Stimulated activated CD4-positive, alpha-beta T cell treated with anti-CD3 and anti-CD28 coated beads, Interleukin-2, amount 100 ng/mL, for 48 hours (primary cell): ENCODE measurements at regions not wholly inside any gene's neighbourhood (a gene's known extent, or its start where the extent isn't known, plus 50 kb on each side); places are given as distances from the start of the nearest gene placed in this dataset.

ENCODE experiments used
- DNase-seq, 2 donors: peaks; one replicate each; pipeline ENCODE4 v3.0.0-alpha.2; 2020

DNA sequence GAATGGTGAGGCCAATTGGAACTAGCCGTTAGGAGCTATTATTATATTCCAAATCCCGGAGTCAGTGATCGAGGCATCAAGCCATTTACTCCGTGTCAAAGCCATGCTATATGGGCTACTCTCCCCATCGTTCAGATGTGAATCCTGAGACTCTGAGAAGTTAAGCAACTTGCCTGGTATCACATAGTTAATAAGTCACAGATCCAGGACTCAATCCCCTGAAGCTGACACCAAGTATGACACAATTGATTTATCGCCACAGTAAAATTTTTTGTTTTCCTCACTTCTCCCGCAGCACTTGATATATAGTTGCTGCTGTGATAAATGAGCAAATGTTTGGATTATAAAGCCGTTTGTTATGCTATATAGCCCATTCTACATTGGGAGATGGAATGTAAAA lies 50.8 kb upstream of the TSHZ2 start:
- no peak for DNase-seq

DNA sequence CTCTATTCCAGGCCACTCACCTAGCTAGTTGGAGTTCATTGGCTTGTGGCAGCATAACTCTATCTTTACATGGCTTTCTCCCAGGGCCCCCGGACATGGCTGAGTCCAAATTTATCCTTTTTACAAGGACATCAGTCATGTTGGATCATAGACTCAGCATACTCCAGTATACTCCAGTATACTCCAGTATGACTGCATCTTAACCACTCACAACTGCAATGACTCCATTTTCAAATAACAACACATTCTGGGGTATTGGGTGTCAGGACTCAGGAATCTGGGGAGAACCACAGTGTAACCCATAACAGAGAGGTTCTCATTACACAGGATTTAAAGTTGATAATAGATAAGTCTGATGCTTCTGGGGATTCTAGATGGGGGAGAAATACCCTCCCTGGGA lies 53.8 kb upstream of the TSHZ2 start:
- no peak for DNase-seq

DNA sequence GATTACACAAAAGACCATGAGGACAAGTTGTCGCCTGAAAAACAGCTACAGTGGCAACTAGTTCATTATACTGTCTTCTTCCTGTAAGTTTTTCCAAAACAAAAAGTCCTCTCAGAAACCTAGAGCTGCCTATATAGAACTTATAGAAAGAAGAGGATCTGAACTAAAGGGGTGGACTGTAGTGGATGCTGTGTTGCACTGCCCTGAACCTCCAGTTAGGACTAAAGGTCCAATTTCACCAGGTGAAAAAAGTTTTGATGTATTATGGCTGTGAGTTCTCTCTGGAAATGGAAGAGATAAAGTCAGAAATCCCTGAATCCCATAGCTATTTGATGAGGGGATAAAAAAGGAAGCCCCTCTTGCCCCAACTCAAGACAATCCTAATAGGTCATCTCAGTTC lies 56.6 kb upstream of the TSHZ2 start:
- no peak for DNase-seq

DNA sequence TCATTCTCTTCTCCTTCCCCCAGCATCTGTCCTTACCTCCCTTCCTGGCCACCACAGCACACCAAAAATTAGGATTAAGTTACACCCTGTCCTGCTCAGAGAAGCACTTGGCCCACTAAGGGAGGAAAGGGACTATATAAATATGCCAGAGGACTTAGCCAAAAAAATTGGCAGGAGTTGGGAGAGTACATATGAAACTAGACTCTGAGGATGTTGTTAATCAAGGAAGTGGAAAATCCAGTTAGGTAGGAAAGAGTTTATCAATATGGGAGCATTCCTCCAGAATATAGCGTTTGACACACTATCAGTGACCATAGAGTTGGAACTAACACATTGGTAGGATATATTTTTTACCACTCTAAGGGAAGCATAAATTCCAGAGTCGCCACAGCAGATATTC lies 57.3 kb upstream of the TSHZ2 start:
- DNase-seq = no peak

DNA sequence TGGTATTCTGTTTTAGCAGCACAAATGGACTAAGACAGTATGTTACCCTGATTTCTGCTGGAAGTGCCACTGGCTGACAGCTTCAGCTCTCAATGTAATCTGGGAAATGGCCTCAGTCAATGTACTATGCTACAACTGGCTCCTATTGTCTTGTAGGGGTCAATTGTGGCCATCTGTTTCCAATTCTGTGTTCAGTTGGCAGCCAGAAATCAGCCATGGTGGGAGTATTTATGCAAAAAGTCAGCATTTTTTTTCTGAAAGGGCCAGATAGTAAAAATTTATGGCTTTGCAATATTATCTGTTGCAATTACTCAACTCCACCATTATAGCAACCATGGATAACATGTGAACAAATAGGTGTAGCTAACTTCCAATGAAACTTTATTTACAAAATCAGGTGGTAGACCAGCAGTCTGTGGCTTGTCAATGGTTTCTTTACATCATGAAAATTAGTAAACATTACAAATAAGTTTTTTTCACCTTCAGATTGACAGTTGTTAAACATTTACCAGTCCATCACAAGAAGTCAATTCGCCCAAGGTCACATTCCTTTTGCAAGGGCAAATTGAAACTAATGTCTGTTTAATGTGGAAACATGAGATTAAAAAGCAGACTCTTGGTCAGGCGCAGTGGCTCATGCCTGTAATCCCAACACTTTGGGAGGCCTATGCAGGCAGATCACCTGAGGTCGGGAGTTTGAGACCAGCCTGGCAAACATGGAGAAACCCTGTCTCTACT lies 58.3 kb upstream of the TSHZ2 start:
- no peak for DNase-seq

DNA sequence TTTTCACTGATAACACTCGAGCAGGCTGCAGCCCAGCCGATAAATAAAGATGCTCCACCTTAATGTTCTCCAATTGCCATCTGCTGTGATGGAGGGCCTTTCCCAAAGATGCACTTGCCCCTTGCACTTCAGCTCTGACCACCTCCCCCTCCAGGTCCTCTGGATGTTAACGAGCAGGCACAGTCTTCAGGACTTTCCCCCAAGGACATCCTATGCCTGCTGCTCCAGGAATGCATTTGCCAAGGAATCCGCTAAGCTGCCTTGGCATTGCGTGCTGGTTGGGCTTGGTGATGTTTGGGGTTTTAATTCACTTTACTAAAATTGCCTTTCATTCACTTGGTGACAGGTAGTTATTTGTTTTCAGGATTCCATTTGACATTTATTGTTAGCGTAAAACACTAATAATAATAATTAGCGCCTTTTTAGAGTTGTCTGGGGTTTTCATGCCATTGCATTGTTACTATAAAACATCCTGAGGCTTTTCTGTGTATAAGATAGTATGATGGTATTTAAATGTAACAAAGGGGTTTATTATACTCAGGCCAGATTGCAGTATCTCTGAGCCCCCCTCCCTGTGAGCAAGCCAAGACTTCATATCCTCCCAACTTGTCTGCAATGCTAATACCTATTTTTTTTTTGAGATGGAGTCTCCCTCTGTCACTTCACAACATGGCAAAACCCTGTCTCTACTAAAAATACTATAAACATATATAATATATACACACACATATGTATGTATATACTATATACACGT lies 66.7 kb upstream of the TSHZ2 start:
- DNase-seq = no peak

DNA sequence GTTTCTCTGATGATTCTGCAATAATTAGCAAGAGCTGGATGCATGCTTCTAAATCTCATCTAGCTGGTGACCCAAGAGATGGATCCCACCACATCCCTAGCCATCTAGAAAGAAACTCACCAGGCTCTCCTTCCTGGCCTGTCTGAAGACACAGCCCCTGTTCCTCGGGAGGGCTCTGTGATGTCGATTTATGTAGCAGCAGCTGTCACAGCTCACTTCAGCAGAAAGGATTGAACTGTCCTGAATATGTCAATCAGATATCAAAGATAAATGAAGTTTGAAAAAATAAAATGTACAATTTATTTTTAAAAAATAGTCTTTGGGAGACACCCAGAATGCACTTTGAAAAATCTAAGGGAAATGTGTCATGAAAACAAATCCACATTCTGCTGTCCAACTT lies 67.3 kb upstream of the TSHZ2 start:
- DNase-seq = no peak

DNA sequence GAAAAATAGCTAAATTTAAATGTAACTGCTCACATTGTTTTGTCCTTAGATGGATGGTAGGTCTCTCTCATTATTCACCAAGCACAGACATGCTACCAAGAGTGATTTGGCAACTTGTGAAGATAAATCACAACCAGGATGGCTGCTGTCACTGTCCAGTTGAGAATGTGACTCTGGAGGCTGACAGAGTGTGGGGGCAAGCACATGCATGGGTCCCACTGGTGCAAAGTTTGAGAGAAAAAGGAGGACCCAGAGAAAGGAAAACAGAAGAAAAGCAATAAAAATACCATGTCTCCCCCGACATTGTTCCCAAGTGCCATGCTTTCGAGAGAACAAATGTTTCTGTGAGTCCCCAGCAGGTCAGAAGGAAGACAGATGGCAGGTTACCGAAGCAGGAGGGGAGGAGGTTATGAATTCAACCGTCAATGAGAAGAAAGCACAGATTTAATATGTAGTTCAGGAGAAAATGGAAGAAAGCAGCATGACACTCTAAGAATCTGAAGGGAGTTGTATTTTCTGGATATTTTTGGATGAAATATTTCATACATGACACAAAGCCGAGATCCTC lies 73.0 kb upstream of the TSHZ2 start:
- DNase-seq = no peak

DNA sequence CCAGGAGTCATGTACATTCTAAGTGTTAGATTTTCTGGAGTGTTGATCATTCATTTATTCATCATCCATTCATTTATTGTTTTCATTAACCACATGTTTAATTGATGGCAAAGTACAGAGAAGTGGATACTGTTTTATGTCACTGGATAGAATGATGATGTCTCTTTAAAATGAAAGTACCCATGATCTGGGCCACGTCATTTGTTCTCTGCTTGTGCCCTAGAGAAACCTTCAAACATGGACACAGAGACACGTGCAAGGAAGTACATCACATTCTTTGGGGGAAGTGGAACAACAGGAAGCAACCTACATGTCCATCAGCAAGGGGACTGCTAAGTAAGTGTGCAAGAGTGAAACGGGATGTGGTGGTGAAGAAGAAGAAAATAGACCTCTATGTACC lies 75.8 kb upstream of the TSHZ2 start:
- DNase-seq = no peak

DNA sequence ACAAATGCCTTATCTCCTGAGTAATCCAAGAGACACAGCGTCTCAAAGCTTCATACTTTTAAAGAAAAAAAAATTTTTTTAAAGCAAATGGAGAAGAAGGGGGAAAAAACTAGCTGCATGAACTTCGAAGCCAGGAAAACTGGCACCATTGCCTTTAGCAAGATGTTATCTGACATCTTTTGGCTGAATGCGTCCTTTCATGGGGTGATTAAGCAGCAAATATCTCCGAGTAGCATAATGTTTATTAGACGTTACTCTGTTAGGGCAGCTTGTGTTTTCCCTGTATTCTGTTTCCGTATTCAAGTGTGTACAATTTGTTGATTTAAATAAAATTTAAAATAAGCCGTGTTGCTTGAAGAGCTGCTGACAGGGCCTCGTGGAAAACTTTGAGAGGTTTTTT lies 76.5 kb upstream of the TSHZ2 start:
- DNase-seq = no peak

DNA sequence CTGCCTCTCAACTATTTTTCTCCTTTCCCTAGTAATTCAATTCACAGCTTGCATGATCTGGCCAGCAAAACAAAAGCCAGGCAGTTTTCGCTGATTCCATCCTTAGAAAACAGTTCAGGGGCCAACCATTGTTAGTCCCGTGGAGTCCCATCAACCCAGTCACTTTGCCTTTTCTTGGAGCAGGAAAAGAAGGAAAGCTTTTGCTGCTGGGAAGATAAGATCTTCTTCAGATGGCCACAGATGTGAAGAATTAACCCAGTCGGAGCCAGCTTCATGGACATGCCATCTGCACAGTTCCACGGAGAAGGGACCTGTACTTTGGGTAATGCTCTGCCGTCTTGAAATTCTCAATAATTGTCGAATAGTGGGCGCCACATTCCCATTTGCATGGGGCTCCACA lies 76.9 kb upstream of the TSHZ2 start:
- no peak for DNase-seq

DNA sequence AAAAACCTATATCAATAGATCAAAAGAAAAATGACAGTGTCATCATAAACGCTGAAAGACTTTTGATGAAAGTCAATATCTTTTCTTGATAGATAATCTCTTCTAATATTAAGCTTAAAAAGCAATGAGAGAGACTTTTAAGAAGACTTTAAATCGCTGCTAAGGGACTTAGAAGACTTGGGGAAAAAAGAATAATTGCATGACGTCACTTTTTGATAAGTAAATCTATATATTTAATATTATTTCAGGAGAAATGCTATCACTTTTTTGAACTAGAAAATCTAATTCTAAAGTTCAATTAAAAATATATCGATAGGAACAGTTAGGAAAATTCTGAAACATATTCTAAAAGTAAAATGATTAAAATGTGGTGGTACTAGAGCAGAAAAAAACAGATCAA lies 78.7 kb upstream of the TSHZ2 start:
- no peak for DNase-seq

DNA sequence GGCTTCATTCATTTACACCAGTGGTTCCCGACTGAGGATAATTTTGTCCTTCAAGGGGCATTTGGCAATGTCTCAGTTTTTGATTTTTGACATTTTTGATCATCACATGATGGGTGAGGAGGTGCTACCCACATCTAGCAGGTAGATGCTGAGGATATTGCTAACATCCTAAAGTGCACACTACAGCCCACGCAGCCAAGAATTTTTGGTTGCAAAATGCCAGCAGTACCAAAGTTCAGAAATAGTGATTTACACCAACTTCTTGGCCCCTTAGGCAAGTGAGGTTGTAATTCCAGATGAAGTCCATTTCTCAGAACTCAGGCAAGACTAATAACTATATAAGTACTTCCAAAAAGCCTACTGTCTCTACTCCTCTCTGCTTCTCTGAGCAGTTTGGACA lies 80.1 kb upstream of the TSHZ2 start:
- DNase-seq = no peak

DNA sequence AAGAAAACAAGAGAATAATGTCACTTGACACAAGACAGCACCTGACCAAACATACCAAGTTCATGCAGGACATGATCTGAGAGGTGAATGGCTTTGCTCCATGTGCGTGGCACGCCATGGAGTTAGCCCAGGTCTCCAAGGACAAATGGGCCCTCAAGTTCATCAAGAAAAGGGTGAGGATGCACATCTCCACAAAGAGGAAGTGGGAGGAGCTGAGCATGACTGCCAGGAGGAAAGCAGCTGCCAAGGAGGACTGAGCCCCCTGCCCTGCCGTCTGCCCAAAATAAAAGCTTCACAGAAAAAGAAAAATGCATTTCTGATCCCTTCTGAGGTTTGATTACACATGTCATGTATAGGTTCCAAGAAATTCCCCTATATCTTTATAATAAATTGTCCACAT lies 82.0 kb upstream of the TSHZ2 start:
- no peak for DNase-seq

DNA sequence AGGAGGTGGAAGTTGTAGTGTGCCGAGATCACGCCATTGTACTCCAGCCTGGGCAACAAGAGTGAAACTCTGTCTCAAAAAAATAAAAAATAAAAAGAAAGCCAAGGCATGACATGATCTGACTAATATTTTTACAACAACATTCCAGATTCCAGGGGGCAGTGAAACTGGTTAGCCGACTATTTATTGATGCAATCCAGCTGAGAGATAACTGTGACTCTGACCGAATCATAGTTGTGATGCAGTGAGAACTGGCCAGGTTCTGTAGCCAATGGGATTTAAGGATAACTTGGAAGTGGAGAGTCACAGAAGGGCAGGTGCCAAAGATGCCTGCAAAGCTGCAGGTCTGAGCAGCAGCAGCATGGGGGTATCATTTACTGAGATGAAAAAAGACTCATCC lies 82.9 kb upstream of the TSHZ2 start:
- no peak for DNase-seq

DNA sequence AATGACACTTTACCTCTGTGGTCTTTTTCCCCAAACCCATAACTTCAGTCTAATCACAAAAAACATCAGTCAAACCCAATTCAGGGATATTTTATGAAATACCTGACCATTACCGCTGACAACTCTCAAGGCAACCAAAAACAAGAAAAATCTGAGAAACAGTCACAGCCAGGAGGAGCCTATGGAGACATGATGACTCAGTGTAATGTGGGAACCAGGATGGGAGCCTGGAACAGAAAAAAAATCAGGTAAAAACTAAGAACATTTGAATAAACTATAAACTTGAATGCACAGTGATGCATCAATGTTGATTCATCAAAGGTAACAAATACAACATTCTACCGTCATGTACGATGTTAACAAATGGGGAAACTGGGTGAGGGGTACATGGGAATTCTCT lies 84.1 kb upstream of the TSHZ2 start:
- DNase-seq = no peak

DNA sequence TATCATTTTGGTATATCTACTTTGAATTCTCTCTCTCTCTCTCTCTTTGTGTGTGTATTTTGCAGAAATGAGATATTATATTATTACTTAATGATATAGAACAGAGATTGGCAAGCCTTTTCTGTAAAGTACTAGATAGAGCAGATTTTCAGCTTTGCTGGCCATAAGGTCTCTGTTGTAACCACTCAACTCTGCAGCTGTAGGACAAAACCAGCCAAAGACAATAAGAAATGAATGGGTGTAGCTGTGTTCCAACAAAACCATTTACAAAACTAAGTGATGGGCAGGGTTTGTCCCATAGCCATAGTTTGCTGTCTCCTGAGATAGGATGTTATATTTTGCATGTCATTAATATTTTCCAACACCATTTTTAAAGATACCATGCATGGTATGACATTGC lies 91.2 kb upstream of the TSHZ2 start:
- no peak for DNase-seq

DNA sequence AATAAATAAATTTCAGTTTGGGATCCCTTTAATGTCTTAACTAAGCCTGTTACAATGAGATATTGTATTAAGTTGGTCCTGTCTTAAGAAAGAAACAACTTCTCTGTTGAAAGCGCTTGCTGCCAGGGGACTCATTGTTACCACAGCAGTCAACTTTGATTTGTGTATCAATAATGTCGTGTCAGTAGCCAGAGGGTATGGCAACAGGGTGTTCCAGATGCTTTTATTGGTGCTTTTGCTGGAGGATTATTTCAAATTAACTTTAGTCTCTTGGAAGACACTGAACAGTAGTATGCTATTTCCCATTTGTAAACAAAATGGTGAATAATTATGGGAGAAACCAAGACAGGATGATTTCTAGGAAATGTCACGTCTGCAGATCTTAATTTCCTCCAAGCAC lies 91.9 kb upstream of the TSHZ2 start:
- no peak for DNase-seq

DNA sequence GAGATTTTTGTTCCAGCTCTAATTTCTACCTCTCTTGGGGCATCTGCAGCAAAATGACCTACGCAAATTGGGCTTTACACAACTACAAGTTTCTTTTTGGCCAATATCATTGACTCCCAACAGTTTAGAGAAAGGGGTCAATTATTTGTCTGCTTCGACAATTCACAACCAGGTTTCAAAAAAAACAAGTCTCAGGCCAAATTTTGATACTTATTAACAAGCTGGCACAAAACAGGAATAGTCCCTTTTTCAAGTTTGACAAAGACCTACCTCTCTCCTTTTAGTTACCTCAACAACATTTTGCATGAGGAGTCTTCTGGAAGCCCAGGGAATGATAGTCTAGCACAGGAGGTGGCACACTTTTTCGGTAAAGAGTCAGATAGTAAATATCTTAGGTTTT lies 97.9 kb upstream of the TSHZ2 start:
- no peak for DNase-seq

DNA sequence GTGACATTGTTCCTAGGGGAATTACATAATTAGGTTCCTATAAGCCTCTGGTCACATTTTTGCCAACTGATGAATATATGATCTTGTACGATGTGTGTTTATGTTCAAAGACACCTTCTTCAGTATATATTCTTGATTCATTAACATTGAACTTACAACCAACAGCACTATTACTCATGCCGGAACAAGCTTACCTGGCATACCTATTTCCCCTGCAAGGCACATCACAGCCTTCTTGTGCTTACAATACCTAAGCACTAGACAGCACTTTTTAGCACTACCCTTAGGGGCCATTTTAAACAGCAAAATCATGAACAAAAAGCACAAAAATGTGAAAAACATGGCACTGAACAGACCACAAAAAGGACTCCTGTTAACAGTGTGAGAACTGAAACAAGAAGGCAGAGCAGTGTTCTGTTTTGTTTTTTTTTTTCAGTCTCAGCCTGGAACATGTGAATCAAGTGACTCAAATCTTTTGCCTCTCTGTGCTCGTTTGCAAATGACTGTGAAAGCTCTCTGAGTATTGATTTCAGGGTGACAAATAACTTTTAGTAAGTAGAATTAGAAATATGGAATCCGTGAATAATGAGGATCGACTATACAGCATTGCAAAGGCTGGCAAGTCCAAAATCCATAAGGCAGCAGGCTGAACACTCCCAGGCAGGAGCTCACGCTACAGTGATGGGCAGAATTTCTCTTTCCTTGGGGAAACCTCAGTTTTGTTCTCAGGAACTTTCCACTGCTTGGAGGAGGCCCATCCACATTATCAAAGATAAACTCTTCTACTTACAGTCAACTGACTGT lies 102.3 kb upstream of the TSHZ2 start:
- no peak for DNase-seq

DNA sequence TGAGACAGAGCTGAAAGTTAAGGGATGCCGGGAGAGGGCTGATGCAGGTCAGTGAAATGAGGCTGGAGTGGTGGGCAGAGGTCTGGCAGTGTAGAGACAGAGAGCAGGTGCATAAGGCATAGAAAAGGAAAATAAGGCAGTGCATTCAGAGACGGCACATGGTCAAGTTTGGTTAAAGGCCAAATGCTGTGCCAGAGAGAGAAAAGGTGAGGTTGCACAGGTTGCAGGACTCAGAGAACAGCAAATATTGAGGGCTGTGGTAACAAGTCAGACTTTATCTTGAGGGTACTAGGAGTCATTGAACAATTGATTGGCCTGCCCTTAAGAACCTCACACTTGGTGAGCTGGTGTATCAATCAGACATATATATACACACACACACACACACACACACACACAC lies 102.9 kb upstream of the TSHZ2 start:
- DNase-seq = no peak

DNA sequence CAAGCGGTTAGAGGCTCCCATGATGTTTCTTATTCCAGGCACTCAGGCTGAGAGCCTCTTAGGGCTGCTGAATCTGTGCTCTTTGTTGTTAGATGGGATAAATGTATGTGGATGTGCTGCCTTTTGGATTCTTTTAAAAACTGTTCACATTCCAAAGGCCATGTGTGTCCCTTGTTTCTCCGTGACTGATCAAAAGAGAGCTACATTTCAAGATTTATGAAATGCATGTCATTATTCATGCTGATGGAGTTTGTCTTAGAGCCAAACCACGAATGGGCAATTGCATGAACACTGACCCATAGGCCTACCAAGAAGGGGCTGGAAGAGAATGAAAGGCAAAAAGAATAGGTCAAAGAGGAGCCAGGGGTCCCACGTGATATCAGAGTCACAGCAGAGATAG lies 104.9 kb upstream of the TSHZ2 start:
- no peak for DNase-seq

DNA sequence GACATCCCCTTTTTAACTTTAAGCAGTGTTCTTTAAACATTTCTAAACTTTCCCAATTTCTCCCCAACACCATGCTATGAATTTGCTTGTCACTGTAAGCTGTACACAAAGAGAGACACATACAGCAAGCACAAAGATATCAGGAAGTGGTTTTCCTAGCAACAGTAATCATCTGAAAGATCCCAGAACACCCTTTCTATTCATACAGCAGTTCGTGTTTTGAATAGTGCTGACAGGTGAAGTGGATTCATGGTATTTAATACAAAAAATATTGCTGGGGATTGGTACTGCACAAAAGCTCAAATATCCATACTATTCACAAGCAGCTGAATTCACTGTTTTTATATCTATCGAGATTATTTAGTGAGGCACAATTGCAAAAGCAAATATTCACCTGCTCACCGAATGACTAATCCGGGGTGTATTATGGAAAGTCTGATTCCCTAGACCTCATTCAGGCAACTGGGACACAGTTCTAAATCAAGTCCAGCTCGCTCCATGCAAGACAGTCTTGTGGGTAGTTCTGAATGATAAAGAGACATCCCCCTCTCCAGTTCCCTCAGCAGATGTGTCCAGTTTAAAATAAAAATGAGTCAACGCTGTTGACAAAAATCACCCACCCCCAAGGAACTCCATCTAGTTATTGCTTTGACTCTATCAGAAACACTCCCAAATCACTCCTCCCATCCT lies 107.1 kb upstream of the TSHZ2 start:
- DNase-seq = no peak
